HG02938 (cell line): ENCODE measurements at regions not wholly inside any gene's neighbourhood (a gene's known extent, or its start where the extent isn't known, plus 50 kb on each side); places are given as distances from the start of the nearest gene placed in this dataset.
A peak's percentile ranks its signal among the peaks of the same experiment; 100 is the strongest.
"Not testable (repeated sequence)": the region's sequence is repeated elsewhere in the genome, so short reads cannot be mapped to it uniquely, and the experiment has no call there.

Experiments
- ATAC-seq: cut with Tn5 transposase; IDR thresholded peaks from one replicate; pipeline ENCODE4 v1.9.1; 2021; ENCODE audit warnings: mild to moderate bottlenecking, moderate library complexity; ENCODE audit not compliant: unreplicated experiment

DNA sequence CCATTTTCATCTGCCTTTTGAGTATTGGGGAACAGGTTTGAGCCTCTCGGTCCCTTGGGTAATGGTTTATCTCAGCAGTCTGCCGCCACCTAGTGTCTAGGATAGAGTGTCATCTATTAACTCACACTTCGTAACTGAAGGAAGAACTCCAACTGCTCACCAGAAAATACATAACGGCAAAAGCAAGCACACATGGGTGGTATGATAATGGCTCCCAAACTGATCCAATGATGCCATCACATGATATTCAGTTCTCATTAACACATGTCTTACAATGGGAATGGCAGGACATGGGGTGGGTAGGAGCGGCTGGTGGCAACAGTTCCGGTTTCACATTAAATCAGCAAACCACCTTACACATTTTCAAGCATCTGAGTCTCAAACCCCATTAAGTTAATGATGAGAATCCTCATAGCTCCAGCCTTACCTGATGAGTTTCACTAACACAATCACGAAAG, 110.7 kb upstream of the PHACTR1 start:
- peak; percentile 47 for ATAC-seq

DNA sequence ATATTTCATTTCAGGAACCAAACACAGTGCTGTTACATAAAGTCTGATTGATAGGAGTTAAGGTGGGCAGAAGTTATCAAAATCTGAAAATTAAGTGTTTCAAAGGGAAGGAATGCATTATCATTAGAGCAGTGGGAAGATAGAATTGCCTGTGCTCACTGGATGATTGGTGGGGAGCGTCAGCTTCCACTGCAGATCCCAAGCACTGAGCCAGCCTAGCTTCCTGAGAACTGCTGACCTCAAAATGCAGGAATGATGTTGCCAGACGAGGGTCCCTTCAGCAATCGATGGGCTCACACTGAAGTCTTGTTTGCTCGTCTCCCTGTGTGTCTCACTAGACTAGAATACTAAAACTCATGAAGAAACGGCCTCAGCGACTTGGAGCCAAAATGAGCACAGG, 110.0 kb upstream of the PHACTR1 start:
- no peak for ATAC-seq

DNA sequence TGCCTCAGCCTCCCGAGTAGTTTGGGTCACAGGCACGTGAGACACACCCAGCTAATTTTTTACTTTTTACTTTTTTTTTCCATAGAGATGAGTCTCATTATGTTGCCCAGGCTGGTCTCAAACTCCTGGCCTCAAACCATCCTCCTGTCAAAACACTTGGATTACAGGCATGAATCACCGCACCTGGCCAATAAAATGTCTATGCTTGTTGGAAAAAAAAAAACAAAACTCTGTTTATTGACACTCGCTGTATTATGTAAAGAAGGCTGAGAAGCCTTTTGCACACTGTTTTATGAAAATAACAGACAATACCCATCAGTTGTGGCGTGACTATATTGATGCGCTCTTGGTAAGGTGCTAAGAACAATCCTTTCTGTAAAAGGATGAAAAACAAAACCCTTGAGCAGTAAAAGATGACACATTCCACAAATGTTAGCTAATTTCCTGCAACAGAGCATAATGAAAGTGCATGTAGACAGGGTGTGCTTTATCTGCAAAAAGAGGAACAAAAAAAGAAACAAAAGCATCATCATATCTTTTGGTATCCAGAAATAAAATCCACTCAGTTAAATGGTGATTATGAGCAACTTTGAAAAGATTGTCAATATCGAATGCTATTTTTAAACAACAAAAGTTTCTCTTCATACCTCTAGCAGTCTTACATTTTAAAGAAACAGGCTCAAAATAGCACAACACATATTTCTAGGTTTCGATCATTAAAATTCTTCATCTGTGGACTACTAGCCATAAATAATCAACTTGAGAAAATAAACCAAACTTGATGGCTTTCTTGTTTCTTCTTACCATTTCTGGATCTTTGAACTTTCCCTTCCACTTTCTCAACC, 108.3 kb upstream of the PHACTR1 start:
- ATAC-seq: peak; percentile 79

DNA sequence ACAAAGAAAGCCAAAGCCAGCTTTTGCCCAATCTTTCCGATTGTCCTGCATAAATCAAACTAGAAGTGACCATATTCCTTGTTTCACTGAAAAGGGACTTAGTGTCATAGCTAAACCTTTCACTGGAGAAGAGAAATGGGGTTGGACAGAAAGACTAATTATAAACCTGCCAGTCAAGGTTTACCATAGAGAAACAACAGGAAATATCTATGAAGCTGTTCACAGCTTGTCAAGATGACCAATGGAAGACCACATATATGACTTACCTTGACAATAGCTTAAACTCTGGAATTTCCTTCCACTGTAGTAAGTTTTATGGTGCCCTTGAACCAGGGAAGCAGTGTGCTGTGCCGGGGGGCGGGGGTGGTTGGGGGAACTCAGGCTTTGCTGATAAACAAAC, 107.7 kb upstream of the PHACTR1 start:
- ATAC-seq: peak; percentile 23

DNA sequence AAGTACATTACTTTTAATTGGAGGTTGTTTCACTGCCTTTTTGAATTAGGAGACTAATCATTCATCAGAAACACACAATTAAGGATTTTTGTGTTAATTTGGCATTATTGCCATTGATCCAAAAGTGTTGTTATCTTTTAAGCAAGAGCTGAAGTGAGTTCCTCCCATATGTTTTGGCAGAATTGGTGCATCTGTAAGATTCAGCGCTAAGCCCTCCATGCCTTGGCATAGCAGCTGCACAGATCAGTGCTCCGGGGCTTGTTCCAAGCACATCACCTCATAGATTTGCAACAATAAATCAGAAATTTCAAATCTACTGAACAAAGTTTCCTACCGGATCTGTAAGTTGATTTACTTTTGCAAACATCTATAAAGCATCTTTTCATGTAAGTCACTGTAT, 106.8 kb upstream of the PHACTR1 start:
- no peak for ATAC-seq

DNA sequence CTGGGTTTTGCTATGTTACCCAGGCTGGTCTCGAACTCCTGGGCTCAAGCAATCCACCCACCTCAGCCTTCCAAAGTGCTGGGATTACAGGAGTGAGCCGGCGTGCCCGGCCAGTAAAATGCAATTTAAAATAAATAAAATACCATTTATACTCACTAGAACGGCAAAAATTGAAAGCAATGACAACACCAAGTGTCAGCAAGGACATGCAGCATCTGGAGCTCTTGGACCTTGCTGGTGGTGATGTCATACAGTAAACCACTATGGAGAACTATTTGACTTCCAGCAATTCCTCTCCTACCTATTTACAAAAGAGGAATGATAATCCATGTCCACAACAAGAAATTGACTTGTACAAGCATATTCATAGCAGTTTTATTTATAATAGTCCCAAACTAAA, 105.7 kb upstream of the PHACTR1 start:
- ATAC-seq: no peak

DNA sequence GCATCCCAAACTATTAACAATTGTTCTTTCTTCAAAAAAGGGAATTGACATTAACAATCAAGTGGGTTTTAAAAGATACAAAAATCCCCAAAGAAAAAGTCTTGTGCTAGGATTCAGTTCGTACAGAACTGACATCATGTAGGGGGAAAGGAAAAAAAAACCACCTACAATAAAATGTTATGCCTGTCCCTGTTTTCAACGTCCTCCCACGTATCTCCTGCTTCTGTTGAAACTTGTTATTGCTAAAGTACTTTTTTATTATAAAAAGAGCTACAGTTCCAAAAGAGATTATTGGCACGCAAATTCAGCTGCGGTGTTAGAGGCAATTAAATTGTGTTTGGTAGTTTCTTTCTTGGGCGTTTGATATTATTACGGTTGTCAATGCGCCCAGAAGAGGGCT, 102.8 kb upstream of the PHACTR1 start:
- no peak for ATAC-seq

DNA sequence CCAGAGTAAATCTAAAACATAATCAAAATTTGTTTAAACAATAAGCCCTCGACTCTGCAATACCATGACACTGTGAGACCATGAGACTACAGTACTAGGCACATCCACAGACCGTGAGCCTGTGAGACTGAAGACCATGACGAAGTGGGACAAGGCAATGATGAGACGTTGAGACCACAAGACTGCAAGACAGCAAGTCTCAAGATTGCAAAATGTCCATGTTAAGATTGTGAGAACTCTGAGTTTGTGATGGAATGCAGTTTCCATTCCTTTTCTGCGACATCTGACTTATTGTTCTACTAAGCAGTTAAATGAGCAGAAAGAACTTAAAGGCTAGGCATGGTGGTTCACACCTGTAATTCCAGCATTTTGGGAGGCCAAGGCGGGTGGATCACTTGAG, 102.1 kb upstream of the PHACTR1 start:
- no peak for ATAC-seq

DNA sequence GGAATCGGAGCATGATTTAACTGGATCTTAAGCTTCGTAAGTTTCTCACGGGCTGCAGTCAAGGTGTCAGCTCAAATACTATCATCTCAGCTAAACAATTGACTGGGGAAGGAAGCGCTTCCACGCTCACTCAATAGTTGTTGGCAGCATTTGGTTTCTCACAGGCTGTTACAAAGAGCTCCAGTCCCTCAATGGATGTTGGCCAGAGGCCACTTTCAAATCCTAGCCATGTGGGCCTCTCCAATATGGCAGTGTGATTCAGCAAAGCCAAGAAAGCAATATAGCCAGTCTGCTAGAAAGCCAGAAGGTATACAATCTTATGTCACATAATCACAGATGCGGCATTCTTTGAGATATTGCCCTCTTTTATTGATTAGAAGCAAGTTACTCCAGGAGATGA, 98.3 kb upstream of the PHACTR1 start:
- no peak for ATAC-seq

DNA sequence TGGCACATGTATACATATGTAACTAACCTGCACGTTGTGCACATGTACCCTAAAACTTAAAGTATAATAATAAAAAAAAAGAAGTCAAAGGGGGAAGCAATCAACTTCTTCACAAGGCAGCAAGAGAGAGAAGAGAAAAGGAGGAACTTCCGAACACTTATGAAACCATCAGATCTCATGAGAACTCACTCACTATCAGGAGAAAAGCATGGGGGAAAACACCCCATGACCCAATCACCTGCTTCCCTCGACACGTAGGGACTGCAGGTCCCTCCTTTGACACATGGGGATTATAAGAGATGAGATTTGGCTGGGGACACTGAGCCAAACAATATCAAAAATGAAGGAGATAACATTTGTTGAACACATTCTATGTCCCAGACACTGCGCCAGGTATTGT, 94.8 kb upstream of the PHACTR1 start:
- ATAC-seq: no peak

DNA sequence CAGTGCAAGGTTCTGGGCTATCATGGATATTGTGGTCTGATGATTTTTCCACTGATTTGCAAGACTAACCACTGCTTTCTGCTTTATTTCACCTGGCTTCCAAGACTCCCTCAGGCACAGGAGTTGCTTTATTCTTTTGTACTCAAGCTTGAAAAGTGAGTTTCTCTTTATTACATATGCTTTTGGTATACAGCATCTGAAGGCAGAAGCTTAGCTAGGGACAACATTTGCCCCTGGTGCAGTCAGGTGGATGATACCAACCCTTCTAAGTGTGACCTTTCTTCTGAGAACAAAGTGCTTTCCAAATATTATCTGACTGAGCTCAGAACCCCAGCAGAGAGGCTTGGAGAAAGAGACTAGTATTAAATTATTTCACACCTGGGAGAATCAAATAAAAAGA, 94.0 kb upstream of the PHACTR1 start:
- ATAC-seq: no peak

DNA sequence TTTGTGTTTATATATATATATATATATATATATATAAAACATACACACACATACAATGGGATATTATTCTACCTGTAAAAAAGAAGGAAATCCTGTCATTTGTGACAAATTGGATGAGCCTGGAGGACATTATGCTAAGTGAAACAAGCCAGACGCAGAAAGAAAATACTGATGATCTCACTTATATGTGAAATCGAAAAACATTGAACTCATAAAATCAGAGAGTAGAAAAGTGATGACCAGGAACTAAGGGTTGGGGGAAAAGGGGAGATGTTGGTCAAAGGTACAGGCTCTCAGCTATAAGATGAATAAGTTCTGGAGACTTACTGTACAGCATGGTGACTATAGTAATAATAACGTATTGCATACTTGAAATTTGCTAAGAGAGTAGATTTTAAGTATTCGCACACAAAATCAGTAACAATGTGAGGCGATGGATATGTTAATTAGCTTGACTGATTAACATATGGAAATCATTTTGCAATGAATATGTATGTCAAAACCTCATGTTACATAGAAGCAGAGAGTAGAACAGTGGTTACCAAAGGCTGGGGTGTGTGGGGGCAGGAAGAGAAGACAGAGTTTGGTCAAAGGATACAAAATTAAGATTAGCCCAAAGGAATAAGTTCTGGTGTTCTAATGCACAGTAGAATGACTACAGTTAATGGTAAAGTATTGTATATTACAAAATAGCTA, 92.3 kb upstream of the PHACTR1 start:
- no peak for ATAC-seq

DNA sequence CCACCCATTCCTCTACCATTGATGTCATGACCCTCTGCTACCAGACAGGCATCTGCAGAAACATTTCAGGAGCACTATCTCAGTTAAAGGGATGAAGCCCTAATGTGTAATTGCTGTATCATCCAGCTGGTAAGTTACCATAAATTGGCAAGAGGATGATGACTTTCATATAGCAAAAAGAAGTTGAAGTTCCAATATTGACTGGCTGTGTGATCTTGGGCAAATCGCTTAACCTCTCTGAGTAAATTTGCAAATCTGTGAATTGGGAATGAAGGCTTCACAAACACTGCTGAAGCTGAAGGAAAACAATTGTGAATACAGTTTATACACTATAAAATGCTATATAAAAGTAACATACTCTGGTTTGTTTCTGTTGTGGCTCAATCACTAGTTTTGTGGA, 89.5 kb upstream of the PHACTR1 start:
- ATAC-seq: no peak

DNA sequence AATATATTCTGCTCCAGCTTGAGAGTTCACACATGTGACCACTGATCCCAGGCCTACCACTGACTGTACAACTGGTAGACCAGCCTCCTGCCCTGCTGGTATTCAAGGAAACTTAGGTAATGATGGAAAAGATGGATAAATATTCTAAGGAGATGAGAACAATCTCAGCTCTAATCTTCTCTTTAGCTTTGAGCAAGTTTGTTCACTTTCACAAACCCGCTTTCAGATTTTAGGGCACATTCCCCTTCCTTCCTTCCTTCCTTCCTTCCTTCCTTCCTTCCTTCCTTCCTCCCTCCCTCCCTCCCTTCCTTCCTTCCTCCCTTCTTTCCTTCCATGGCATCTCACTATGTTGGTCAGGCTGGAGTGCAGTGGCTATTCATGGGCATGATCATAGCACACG, 88.2 kb upstream of the PHACTR1 start:
- no peak for ATAC-seq

DNA sequence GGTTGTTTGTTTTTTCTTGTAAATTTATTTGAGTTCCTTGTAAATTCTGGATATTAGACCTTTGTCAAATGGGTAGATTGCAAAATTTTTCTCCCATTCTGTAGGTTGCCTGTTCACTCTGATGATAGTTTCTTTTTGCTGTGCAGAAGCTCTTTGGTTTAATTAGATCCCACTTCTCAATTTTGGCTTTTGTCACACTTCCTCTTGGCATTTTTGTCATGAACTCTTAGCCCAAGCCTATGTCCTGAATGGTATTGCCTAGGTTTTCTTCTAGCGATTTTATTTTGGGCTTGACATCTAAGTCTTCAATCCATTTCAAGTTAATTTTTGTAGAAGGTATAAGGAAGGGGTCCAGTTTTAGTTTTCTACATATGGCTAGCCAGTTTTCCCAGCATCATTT, 82.8 kb upstream of the PHACTR1 start:
- not testable (repeated sequence) for ATAC-seq

DNA sequence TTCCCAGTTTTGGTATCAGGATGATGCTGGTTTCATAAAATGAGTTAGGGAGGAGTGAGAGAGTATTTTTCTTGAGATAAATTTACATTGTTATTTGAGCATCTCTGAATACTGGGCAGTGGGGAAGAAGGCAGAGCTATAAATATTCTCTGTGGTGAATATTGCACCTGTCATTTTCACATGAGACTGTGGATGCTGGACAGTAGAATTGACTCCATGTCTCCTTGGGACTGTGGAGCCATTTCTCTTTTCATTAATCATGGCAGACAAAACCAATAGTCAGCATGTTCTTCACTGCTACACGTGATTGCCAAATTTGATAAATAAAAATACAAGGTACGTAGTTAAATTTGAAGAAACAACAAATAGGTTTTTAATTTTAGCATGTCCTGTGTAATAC, 81.2 kb upstream of the PHACTR1 start:
- no peak for ATAC-seq

DNA sequence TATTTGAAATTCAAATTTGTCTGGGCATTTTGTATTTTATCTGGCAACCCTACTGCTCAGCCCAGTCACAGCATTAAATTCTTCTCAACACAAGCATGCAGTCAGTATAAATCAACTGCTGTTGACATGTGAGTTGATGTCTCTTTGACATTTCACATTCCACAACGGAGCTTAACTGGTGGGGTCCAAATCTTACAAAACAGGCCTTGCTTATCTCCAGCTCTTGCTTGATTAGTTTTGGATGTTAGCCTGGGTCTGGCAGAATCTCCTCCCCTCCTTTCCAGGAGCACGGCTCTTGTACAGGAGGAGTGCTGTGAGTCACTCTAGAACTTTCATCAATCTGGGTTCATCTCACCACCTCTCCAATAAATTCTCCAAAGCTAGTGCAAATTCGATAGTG, 80.8 kb upstream of the PHACTR1 start:
- ATAC-seq: no peak

DNA sequence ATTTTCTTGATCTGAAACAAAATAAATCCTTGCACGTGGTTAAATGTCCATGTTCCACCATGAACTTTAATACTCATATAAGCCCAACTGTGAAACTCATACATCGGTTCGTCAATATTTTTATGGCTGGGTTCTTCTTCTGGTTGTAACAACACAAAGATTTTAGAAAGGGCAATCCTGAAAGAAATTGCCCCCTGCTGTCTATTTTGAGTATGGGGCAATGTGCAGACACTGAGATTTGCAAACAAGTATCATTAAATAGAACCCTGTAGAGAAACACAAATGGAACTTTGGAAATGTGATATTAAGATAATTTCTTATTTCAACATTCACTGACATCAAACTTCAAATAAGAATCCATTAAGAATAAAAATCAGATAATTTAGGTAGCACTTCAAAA, 80.2 kb upstream of the PHACTR1 start:
- no peak for ATAC-seq

DNA sequence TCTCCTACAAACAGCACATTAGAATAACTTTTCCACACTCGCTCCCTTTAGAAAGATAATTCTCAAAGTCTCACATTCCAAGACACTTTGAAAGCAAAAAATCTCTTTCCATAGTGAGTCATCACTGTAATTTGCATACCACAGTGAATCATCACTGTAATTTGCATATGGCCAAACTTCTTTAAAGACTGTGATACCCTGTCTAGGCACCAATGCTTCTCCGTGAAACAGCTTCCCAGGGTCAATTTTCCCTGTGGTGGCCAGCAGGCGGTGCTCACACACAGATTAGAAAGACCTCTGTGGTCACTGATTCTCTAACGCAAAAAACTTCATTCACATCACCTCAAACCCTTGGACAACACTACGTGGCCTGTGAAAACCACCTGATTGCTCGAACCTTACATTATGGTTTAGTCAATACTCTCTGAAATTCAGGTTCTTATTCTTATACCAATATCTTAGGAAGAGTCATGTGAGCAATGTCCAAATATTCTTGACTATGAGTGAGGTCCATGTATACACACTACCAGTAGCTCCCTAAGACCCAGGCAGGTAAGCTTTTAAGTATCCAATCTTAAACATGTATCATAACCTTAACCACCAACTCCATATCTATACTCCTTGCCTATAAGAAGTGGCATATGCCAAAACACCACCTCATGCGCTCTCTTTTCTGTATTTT, 78.5 kb upstream of the PHACTR1 start:
- peak; percentile 67 for ATAC-seq

DNA sequence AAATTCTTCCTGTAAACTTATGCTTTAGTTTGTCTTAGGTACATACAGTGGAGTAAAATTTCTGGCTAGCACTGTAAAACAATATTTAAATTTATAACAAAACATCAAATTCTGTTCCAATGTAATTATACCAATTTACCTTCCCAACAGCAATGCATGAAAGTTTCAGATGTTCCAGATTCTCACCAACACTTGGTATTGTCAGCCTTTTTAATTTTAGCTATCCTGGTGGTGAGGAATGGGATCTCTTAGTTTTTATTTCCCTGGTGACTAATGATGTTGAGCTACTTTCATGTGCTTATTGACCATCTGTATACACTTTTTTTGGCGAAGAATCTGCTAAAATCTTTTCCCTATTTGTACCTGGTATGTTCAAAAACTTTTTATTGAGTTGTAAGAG, 76.1 kb upstream of the PHACTR1 start:
- no peak for ATAC-seq

DNA sequence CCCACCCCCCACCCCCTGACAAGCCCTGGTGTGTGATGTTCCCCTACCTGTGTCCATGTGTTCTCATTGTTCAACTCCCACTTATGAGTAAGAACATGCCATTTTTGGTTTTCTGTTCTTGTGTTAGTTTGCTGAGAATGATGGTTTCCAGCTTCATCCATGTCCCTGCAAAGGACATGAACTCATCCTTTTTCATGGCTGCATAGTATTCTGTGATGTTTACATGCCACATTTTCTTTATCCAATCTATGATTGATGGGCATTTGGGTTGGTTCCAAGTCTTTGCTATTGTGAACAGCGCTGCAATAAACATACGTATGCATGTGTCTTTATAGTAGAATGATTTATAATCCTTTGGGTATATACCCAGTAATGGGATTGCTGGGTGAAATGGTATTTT, 74.8 kb upstream of the PHACTR1 start:
- not testable (repeated sequence) for ATAC-seq

DNA sequence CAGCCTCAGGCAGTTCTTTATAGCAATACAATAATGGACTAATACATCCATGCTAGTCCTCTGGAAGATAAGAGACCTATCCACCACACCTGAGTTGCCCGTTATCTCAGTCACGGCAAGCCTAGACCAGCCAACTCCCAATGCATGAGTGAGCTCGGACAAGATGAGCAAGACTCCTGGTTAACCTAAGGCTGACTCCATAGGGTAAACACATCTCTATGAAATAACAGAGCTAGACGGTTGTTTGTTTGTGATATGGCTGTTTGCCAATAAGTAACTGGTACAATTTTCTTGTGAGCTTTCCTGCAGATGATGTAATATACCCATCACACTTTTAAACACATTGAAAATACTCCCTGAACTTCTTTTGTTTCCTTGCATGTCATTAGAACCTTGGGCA, 70.6 kb upstream of the PHACTR1 start:
- no peak for ATAC-seq
